Adrenal gland (tissue), 9 donors: ENCODE measurements at regions not wholly inside any gene's neighbourhood (a gene's known extent, or its start where the extent isn't known, plus 50 kb on each side); places are given as distances from the start of the nearest gene placed in this dataset.

Experiments used
- DNase-seq, 7 donors: peaks; one replicate each; pipeline ENCODE4 v3.0.0-alpha.2; 2019 to 2020
- H3K27ac ChIP-seq, 5 donors: fragments of 200-600 bp; sonication (generic) in 4 of 5; 1 replicate in 3 of 5; 2 replicates in 2 of 5; pipeline versions ENCODE4 v1.5.1 to v1.8.0; 2016 to 2020; ENCODE audit warnings: mild to moderate bottlenecking in 1 of 5
- H3K27me3 ChIP-seq: fragments of 200-600 bp; 2 replicates; pipeline ENCODE4 v1.8.0; 2021
- H3K36me3 ChIP-seq, 2 donors: fragments of 200-600 bp; replicated peaks in 1 of 2; 1 replicate in 1 of 2; 2 replicates in 1 of 2; pipeline versions ENCODE4 v1.5.1 to v1.8.0; 2018 to 2022
- H3K4me1 ChIP-seq, 2 donors: fragments of 200-600 bp; replicated peaks in 1 of 2; 1 replicate in 1 of 2; 2 replicates in 1 of 2; pipeline versions ENCODE4 v1.5.1 to v1.8.0; 2018 to 2021
- H3K4me3 ChIP-seq, 4 donors: fragments of 200-600 bp; sonication (generic) in 3 of 4; one replicate each; pipeline ENCODE4 v1.5.1; 2016 to 2018
- H3K9me3 ChIP-seq, 3 donors: fragments of 200-600 bp; sonication (generic) in 1 of 3; replicated peaks in 1 of 3; 1 replicate in 2 of 3; 2 replicates in 1 of 3; pipeline versions ENCODE4 v1.5.1 to v1.8.0; 2016 to 2021
- CTCF ChIP-seq, 6 experiments: fragments of 450-650 bp in 4 of 6; fragments of 200-600 bp in 2 of 6; sonication (generic) in 1 of 6; IDR thresholded peaks; 1 replicate in 5 of 6; 2 replicates in 1 of 6; pipeline versions ENCODE4 v1.5.1 to v1.8.0; 2016 to 2021; ENCODE audit warnings: antibody characterized with exemption in 6 of 6, mild to moderate bottlenecking in 2 of 6, moderate library complexity in 1 of 6
- POLR2A ChIP-seq, 2 donors: fragments of 450-650 bp; IDR thresholded peaks; one replicate each; pipeline ENCODE4 v1.6.1; 2017; ENCODE audit warnings: antibody characterized with exemption in 2 of 2, mild to moderate bottlenecking in 2 of 2, moderate library complexity in 1 of 2
- WGBS, 4 donors: extraction: QIAGEN DNeasy Blood & Tissue Kit in 2 of 4; methylation state at CpG; one replicate each; pipeline versions ENCODE4 v1.1.5 to v1.1.7; 2013 to 2017; 5-methylcytosine and 5-hydroxymethylcytosine counted together
- intact Hi-C, 2 donors: fragments of 100-400 bp; cut with DNase I; formaldehyde crosslinking; loops; one replicate each; pipeline versions ENCODE4 v1.14.1 to v1.15.0; 2022 to 2023
- donor health status: healthy with polysubstance abuse.
- donor health status: Bipolar disorder and iron deficiency.
- donor health status: DM: yes; HTN: yes; CAD: no.
- donor health status: DM: no; HTN: no; CAD: no.
- donor health status: DM: no; HTN: no; CAD: no.

- H3K27ac ChIP-seq = no peak overlapping the region
- WGBS, 4 donors = 74 to 93% (median 77%) methylated on average over 4 of the region's 4 CpGs
- intact Hi-C loops = no loop called here
- H3K4me3 ChIP-seq = no peak overlapping the region
- no peaks in the 10 kb centered on the region for H3K4me1 ChIP-seq
- TF ChIP-seq POLR2A (IDR thresholded peaks at IDR 0.05) = no peak
- TF ChIP-seq CTCF (IDR thresholded peaks at IDR 0.05) = no peak
- no peak for DNase-seq
- H3K27me3 ChIP-seq = no peaks in the 10 kb centered on the region
- no peaks in the 10 kb centered on the region for H3K9me3 ChIP-seq
- H3K36me3 ChIP-seq = no peaks in the 10 kb centered on the region
Observed at GRCh38 chr10:8428654-8429053, 374.2 kb downstream of the GATA3 start.

GRCh38 chr10:8430321-8430720, 375.8 kb downstream of the GATA3 start:
- Histone ChIP-seq H3K4me1 (no peaks in the 10 kb centered on the region), H3K27me3 (no peaks in the 10 kb centered on the region), H3K9me3 (no peaks in the 10 kb centered on the region), H3K36me3 (no peaks in the 10 kb centered on the region), H3K4me3 (no peak overlapping the region), H3K27ac (no peak overlapping the region)
- TF ChIP-seq POLR2A (IDR thresholded peaks at IDR 0.05) (no peak), CTCF (IDR thresholded peaks at IDR 0.05) (no peak)
- no peak for DNase-seq
- intact Hi-C loops = no loop called here
- 54 to 73% (median 62%) methylated on average over 3 of the region's 3 CpGs for WGBS, 4 donors

- no peak overlapping the region for H3K4me3 ChIP-seq
Observed at GRCh38 chr10:8431511-8431910, 377.0 kb downstream of the GATA3 start.

GRCh38 chr10:8435186-8436055, 380.9 kb downstream of the GATA3 start:
- Histone ChIP-seq H3K4me1 (no peaks in the 10 kb centered on the region), H3K4me3 (no peak overlapping the region), H3K9me3 (no peaks in the 10 kb centered on the region), H3K36me3 (no peaks in the 10 kb centered on the region), H3K27me3 (no peaks in the 10 kb centered on the region), H3K27ac (no peak overlapping the region)
- TF ChIP-seq CTCF (IDR thresholded peaks at IDR 0.05) (no peak), POLR2A (IDR thresholded peaks at IDR 0.05) (no peak)
- 80 to 88% (median 82%) methylated on average over 10 of the region's 10 CpGs for WGBS, 4 donors
- no peak for DNase-seq
- intact Hi-C loops = no loop called here

More at GRCh38 chr10:8431511-8431910, 377.0 kb downstream of the GATA3 start:
- no peaks in the 10 kb centered on the region for H3K36me3 ChIP-seq
- H3K27ac ChIP-seq = no peak overlapping the region
- no peaks in the 10 kb centered on the region for H3K27me3 ChIP-seq
- H3K9me3 ChIP-seq = no peaks in the 10 kb centered on the region
- WGBS, 4 donors = 45 to 68% (median 54%) methylated on average over 1 of the region's 1 CpG
- intact Hi-C loops = no loop called here
- H3K4me1 ChIP-seq = no peaks in the 10 kb centered on the region
- DNase-seq = no peak
- no peak for TF ChIP-seq POLR2A (IDR thresholded peaks at IDR 0.05)
- TF ChIP-seq CTCF (IDR thresholded peaks at IDR 0.05) = no peak
